Astrocyte (in vitro differentiated cells and primary cell): ENCODE measurements at regions not wholly inside any gene's neighbourhood (a gene's known extent, or its start where the extent isn't known, plus 50 kb on each side); places are given as distances from the start of the nearest gene placed in this dataset.

Source experiments
- CTCF ChIP-seq: IDR thresholded peaks from 2 replicates; pipeline ENCODE4 v1.5.1; 2011; ENCODE audit warnings: low read depth, mild to moderate bottlenecking, inconsistent platforms, low read length, moderate library complexity; ENCODE audit not compliant: insufficient read depth
- EZH2 ChIP-seq: IDR thresholded peaks from 2 replicates; pipeline ENCODE4 v1.6.1; 2012; ENCODE audit warnings: mild to moderate bottlenecking, low read length, inconsistent platforms; ENCODE audit not compliant: insufficient read depth

GRCh38 chr2:226329180-226329579 lies 470.4 kb downstream of the IRS1 start:
- TF ChIP-seq CTCF (no peak), EZH2 (no peak)
